OCI-LY7 (cell line): ENCODE measurements at regions not wholly inside any gene's neighbourhood (a gene's known extent, or its start where the extent isn't known, plus 50 kb on each side); places are given as distances from the start of the nearest gene placed in this dataset.

Source experiments
- BruUV-seq: library from RNA; stranded (reverse); fragments of 400-500 nt; replicated peaks from 2 replicates; lab custom pipeline; 2021; lab: Mats Ljungman, UMichigan
- CTCF ChIA-PET: fragments of 300-600 bp; sonication (Branson Sonifier 250); formaldehyde crosslinking; loops from one replicate; lab custom pipeline; 2022; ENCODE audit warnings: antibody characterized with exemption; ENCODE audit not compliant: unreplicated experiment; lab: Charles Lee
- POLR2A ChIA-PET: fragments of 300-600 bp; sonication (Branson Sonifier 250); formaldehyde crosslinking; loops from one replicate; lab custom pipeline; 2022; ENCODE audit warnings: antibody characterized with exemption; lab: Charles Lee
- DNase-seq: peaks from one replicate; pipeline ENCODE4 v3.0.0-alpha.2; 2015; ENCODE audit warnings: low spot score
- H2AFZ ChIP-seq: fragments of 200-600 bp; sonication (generic), shearing (Covaris generic); 2 replicates; pipeline ENCODE4 v1.6.1; 2014; ENCODE audit warnings: mild to moderate bottlenecking, antibody characterized with exemption, low read length, moderate library complexity
- H3K27ac ChIP-seq: fragments of 200-600 bp; sonication (generic); 2 replicates; pipeline ENCODE4 v1.5.1; 2014; ENCODE audit warnings: mixed run types, low read depth, mild to moderate bottlenecking, moderate library complexity, low read length, inconsistent platforms; ENCODE audit not compliant: poor library complexity, severe bottlenecking
- H3K36me3 ChIP-seq: fragments of 200-600 bp; sonication (generic); 2 replicates; pipeline ENCODE4 v1.6.1; 2014; ENCODE audit warnings: mild to moderate bottlenecking, antibody characterized with exemption, low read length, moderate library complexity, mixed read lengths; ENCODE audit not compliant: insufficient read depth
- H3K4me1 ChIP-seq: fragments of 200-600 bp; sonication (generic); 2 replicates; pipeline ENCODE4 v1.5.1; 2014; ENCODE audit warnings: mild to moderate bottlenecking, low read length; ENCODE audit not compliant: insufficient read depth, poor library complexity, severe bottlenecking
- H3K4me2 ChIP-seq: fragments of 200-600 bp; sonication (generic); 2 replicates; pipeline ENCODE4 v1.6.1; 2014; ENCODE audit warnings: mild to moderate bottlenecking, low read length
- H3K4me3 ChIP-seq: fragments of 200-600 bp; sonication (generic); 2 replicates; pipeline ENCODE4 v1.5.1; 2014; ENCODE audit warnings: mild to moderate bottlenecking, low read depth, low read length; ENCODE audit not compliant: poor library complexity, severe bottlenecking
- H3K79me2 ChIP-seq: fragments of 200-600 bp; sonication (generic); 2 replicates; pipeline ENCODE4 v1.6.1; 2016; ENCODE audit warnings: low read depth, mild to moderate bottlenecking, low read length, moderate library complexity, mixed read lengths; ENCODE audit not compliant: insufficient read depth
- H3K9me2 ChIP-seq: fragments of 200-600 bp; sonication (generic); 2 replicates; pipeline ENCODE4 v1.6.1; 2016; ENCODE audit warnings: mild to moderate bottlenecking, low read length, mixed read lengths; ENCODE audit not compliant: insufficient read depth
- H3K9me3 ChIP-seq: fragments of 200-600 bp; sonication (generic); 2 replicates; pipeline ENCODE4 v1.6.1; 2014; ENCODE audit warnings: mild to moderate bottlenecking, mixed run types, low read length, mixed read lengths
- H4K20me1 ChIP-seq: fragments of 200-600 bp; sonication (generic); 2 replicates; pipeline ENCODE4 v1.6.1; 2014; ENCODE audit warnings: mild to moderate bottlenecking, antibody characterized with exemption, low read length, moderate library complexity, mixed read lengths; ENCODE audit not compliant: insufficient read depth
- EZH2phosphoT487 ChIP-seq: fragments of 200-600 bp; sonication (generic); IDR thresholded peaks from 2 replicates; pipeline ENCODE4 v1.6.1; 2018; ENCODE audit warnings: low read depth, borderline replicate concordance, mild to moderate bottlenecking, mixed run types, antibody characterized with exemption, low read length, moderate library complexity, mixed read lengths
- intact Hi-C: fragments of 100-400 bp; cut with micrococcal nuclease; formaldehyde crosslinking; loops from one replicate; pipeline ENCODE4 v1.10.0; 2022; ENCODE audit not compliant: unreplicated experiment
- TF ChIP-seq, protein P1 (sequence below): fragments of 200-600 bp; sonication (generic); conservative IDR thresholded peaks from 2 replicates; pipeline ENCODE4 v1.5.1; 2014; ENCODE audit warnings: mild to moderate bottlenecking, antibody characterized with exemption, low read length, moderate library complexity, mixed read lengths

DNA sequence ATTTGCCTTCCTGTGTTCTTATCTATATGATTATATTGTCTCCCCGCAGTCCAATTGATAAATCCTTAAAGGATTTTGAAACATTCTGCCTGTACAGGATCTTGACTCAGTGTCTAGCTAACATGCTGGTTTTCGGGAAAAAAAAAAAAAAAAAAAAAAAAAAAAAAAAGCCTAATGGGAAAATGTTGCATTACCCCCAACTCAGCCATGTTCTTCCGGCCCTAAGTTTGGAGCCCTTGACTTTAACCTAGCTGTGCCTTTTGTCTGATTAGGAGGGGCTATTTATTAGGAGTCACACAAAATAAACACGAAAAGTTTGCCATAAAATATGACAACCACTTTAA, 244.4 kb upstream of the TCF21 start:
- H3K27ac ChIP-seq = no peak overlapping the region
- no TSS peak for BruUV-seq
- no peaks in the 10 kb centered on the region for H4K20me1 ChIP-seq
- no peak overlapping the region for H3K4me2 ChIP-seq
- no peak overlapping the region for H2AFZ ChIP-seq
- H3K9me3 ChIP-seq = no peaks in the 10 kb centered on the region
- H3K9me2 ChIP-seq = no peaks in the 10 kb centered on the region
- no peak for DNase-seq
- no peaks in the 10 kb centered on the region for H3K79me2 ChIP-seq
- H3K4me3 ChIP-seq = no peak overlapping the region
- TF ChIP-seq EZH2phosphoT487 = no peak
- TF ChIP-seq, protein P1, sequence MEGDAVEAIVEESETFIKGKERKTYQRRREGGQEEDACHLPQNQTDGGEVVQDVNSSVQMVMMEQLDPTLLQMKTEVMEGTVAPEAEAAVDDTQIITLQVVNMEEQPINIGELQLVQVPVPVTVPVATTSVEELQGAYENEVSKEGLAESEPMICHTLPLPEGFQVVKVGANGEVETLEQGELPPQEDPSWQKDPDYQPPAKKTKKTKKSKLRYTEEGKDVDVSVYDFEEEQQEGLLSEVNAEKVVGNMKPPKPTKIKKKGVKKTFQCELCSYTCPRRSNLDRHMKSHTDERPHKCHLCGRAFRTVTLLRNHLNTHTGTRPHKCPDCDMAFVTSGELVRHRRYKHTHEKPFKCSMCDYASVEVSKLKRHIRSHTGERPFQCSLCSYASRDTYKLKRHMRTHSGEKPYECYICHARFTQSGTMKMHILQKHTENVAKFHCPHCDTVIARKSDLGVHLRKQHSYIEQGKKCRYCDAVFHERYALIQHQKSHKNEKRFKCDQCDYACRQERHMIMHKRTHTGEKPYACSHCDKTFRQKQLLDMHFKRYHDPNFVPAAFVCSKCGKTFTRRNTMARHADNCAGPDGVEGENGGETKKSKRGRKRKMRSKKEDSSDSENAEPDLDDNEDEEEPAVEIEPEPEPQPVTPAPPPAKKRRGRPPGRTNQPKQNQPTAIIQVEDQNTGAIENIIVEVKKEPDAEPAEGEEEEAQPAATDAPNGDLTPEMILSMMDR = no peak
- POLR2A ChIA-PET = interaction anchor here (0.6 to 2.1 kb wide), 5 partner anchors 12 to 778 kb away, joined by 3 to 9 read pairs (median 5); no protein-coding TSS in a partner anchor
- H3K36me3 ChIP-seq = no peaks in the 10 kb centered on the region
- intact Hi-C loops = no loop called here
- CTCF ChIA-PET = no interaction called here
- no peaks in the 10 kb centered on the region for H3K4me1 ChIP-seq

DNA sequence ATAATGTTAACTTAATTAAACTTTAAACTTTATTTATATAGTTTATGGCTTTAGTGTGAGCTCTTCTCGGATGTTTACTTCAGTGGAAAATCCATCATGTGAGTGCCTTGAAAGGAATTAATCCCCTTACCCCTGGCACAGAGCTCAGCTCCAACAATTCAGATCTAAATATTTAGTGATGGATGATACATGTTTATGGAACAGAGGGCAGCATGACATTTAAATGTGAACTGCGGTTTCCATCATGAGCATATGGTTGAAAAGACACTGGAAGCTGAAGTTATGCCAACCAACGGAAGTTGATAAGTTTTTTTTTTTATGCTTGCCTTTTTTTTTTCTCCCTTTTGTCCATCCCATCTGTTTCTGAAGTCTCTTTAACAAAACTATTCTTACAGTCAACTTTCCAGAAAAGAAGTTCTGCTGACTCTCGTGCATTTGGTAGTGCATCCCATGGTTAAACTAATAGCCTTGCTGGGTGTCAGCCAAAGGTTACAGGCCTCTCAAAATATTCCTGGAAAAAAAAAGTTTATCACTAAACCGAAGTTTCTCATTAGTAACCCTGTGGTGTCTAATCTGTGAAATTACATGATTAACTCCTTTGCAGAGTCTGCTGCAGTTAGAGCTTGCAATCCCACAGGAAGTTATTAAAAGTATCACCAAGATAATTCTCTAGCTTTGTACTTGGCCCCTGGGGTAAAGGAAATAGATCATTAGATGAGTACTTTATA, 243.9 kb upstream of the TCF21 start:
- Histone ChIP-seq H3K4me2 (no peak overlapping the region), H3K36me3 (no peaks in the 10 kb centered on the region), H3K9me3 (no peaks in the 10 kb centered on the region), H3K4me3 (no peak overlapping the region), H3K9me2 (no peaks in the 10 kb centered on the region), H3K27ac (no peak overlapping the region), H2AFZ (no peak overlapping the region), H4K20me1 (no peaks in the 10 kb centered on the region), H3K4me1 (no peaks in the 10 kb centered on the region), H3K79me2 (no peaks in the 10 kb centered on the region)
- no TSS peak for BruUV-seq
- DNase-seq = no peak
- intact Hi-C loops = no loop called here
- POLR2A ChIA-PET = interaction anchor here (0.7 to 2.1 kb wide), 4 partner anchors 13 to 779 kb away, joined by 3 to 9 read pairs (median 6); no protein-coding TSS in a partner anchor
- TF ChIP-seq, protein P1 = no peak
- no peak for TF ChIP-seq EZH2phosphoT487
- CTCF ChIA-PET = no interaction called here
